Ovary (tissue), 3 donors: ENCODE measurements at regions not wholly inside any gene's neighbourhood (a gene's known extent, or its start where the extent isn't known, plus 50 kb on each side); places are given as distances from the start of the nearest gene placed in this dataset.

ENCODE experiments used
- CTCF ChIP-seq, 3 donors: fragments of 450-650 bp in 2 of 3; fragments of 200-600 bp in 1 of 3; IDR thresholded peaks; one replicate each; pipeline versions ENCODE4 v1.5.1 to v1.8.0; 2016 to 2022; ENCODE audit warnings: antibody characterized with exemption in 3 of 3, mild to moderate bottlenecking in 1 of 3
- POLR2A ChIP-seq: fragments of 450-650 bp; IDR thresholded peaks from one replicate; pipeline ENCODE4 v1.6.1; 2017; ENCODE audit warnings: antibody characterized with exemption, mild to moderate bottlenecking, moderate library complexity
- donor health status: DM: no; HTN: no; CAD: no.

DNA sequence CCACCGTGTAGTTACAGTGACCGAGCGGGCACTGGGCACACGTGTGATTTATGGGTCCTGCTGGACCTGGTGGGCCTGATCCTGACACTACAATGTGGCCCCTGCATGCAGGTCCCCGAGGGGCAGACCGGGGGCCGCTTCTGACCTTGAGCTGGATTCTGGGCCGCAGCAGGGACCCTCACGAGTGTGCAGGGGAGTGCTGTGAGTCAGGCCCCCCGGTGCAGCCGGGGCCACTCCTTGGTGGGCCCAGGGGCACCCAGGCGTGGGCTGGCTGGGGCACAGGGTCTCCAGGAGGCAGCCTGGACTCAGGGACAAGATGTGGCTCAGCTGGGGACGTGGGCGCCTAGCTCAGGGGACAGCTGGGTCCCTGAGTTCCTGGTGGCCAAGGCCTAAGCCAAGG, 77.5 kb upstream of the TTC34 start:
- no peak for TF ChIP-seq CTCF (IDR thresholded peaks at IDR 0.05)
- no peak for TF ChIP-seq POLR2A
